ENCODE measurements at regions not wholly inside any gene's neighbourhood (a gene's known extent, or its start where the extent isn't known, plus 50 kb on each side); places are given as distances from the start of the nearest gene placed in this dataset.
A peak's percentile ranks its signal among the peaks of the same experiment; 100 is the strongest.

DNA sequence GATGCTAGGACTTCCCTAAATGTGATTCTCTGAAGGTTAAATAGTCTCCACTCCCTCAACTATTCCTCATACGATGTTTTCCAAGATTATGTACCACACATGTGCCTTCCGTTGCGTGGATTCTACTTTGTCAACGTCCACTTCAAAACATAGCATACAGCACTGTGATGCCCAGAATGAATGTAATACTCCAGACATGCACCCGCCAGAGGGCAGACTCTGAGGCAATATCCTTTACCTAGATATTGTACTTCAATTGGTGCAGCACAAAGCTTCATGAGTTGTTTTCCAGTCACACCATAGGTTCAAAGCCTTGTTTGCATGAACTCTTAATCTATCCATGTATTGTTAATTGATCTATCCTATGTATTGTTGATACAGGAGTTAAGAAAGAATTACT, 201.0 kb upstream of the NABP1 start:
- no peak overlapping the region for H3K4me3 ChIP-seq (ENCODE audit: low read depth, low read length)
- no peak for DNase-seq
- no peak overlapping the region for H3K27ac ChIP-seq
- H3K9me3 ChIP-seq (ENCODE audit: severe bottlenecking), result peaks cover 8% of the 10 kb centered on the region
- H3K27me3 ChIP-seq (ENCODE audit: insufficient read depth, low read depth, severe bottlenecking), result no peaks in the 10 kb centered on the region
- no peaks in the 10 kb centered on the region for H3K36me3 ChIP-seq
- TF ChIP-seq CTCF (IDR thresholded peaks at IDR 0.05; ENCODE audit: low read depth, low read length), result no peak

GRCh38 chr2:191478799-191479679, 198.9 kb upstream of the NABP1 start:
- Histone ChIP-seq H3K9me3 (ENCODE audit: severe bottlenecking) (peaks cover 13% of the 10 kb centered on the region), H3K36me3 (no peaks in the 10 kb centered on the region), H3K27ac (peak overlapping the region; percentile 72), H3K4me3 (ENCODE audit: low read depth, low read length) (peak overlapping the region; percentile 11; the same call in 1 of the 2 replicates), H3K27me3 (ENCODE audit: insufficient read depth, low read depth, severe bottlenecking) (no peaks in the 10 kb centered on the region)
- DNase-seq, result peak; percentile 79
- no peak for TF ChIP-seq CTCF (IDR thresholded peaks at IDR 0.05; ENCODE audit: low read depth, low read length)

- no peaks in the 10 kb centered on the region for H3K27me3 ChIP-seq (ENCODE audit: insufficient read depth, low read depth, severe bottlenecking)
- no peaks in the 10 kb centered on the region for H3K36me3 ChIP-seq
- H3K4me3 ChIP-seq (ENCODE audit: low read depth, low read length), result no peak overlapping the region
- TF ChIP-seq CTCF (IDR thresholded peaks at IDR 0.05; ENCODE audit: low read depth, low read length), result 0 out of 2 replicates have a peak, but pooled peaks have one; percentile 17
- DNase-seq, result no peak
- peak overlapping the region; percentile 72 for H3K27ac ChIP-seq
- peaks cover 13% of the 10 kb centered on the region for H3K9me3 ChIP-seq (ENCODE audit: severe bottlenecking)
Measured at GRCh38 chr2:191479680-191480023, 198.3 kb upstream of the NABP1 start.

GRCh38 chr2:191481305-191482070, 196.4 kb upstream of the NABP1 start:
- DNase-seq, result no peak
- no peak overlapping the region for H3K27ac ChIP-seq
- H3K4me3 ChIP-seq (ENCODE audit: low read depth, low read length), result no peak overlapping the region
- H3K27me3 ChIP-seq (ENCODE audit: insufficient read depth, low read depth, severe bottlenecking), result no peaks in the 10 kb centered on the region
- H3K36me3 ChIP-seq, result no peaks in the 10 kb centered on the region
- TF ChIP-seq CTCF (IDR thresholded peaks at IDR 0.05; ENCODE audit: low read depth, low read length), result no peak
- peaks cover 13% of the 10 kb centered on the region for H3K9me3 ChIP-seq (ENCODE audit: severe bottlenecking)

GRCh38 chr2:191483117-191483516, 194.8 kb upstream of the NABP1 start:
- Histone ChIP-seq H3K36me3 (no peaks in the 10 kb centered on the region), H3K27me3 (ENCODE audit: insufficient read depth, low read depth, severe bottlenecking) (no peaks in the 10 kb centered on the region), H3K9me3 (ENCODE audit: severe bottlenecking) (peaks cover 13% of the 10 kb centered on the region), H3K4me3 (ENCODE audit: low read depth, low read length) (no peak overlapping the region), H3K27ac (no peak overlapping the region)
- no peak for DNase-seq
- TF ChIP-seq CTCF (IDR thresholded peaks at IDR 0.05; ENCODE audit: low read depth, low read length), result no peak

All from WERI-Rb-1 (cell line).